Hindlimb muscle (tissue), 1 donor: ENCODE measurements at regions not wholly inside any gene's neighbourhood (a gene's known extent, or its start where the extent isn't known, plus 50 kb on each side); places are given as distances from the start of the nearest gene placed in this dataset.
A peak's percentile ranks its signal among the peaks of the same experiment; 100 is the strongest.

Experiments used
- DNase-seq: peaks from one replicate; pipeline ENCODE4 v3.0.0-alpha.2; 2013

- no peak for DNase-seq
These were observed 68.7 kb upstream of the RNF7 start for GRCh38 chr3:141669434-141669833.

- no peak for DNase-seq
These were observed 60.4 kb upstream of the RNF7 start for GRCh38 chr3:141677701-141678100.

GRCh38 chr3:141680620-141681389 lies 57.3 kb upstream of the RNF7 start:
- no peak for DNase-seq

GRCh38 chr3:141681390-141681780 lies 56.7 kb upstream of the RNF7 start:
- DNase-seq: no peak

- no peak for DNase-seq
These were observed 56.1 kb upstream of the RNF7 start for GRCh38 chr3:141682007-141682406.

- no peak for DNase-seq
These were observed 55.2 kb upstream of the RNF7 start for GRCh38 chr3:141682921-141683320.

- DNase-seq: no peak
These were observed 53.3 kb upstream of the RNF7 start for GRCh38 chr3:141684758-141685157.

- DNase-seq: peak; percentile 70
These were observed 51.4 kb upstream of the RNF7 start for GRCh38 chr3:141686466-141687291.
